Fibroblast of skin of right biceps (primary cell): ENCODE measurements at regions not wholly inside any gene's neighbourhood (a gene's known extent, or its start where the extent isn't known, plus 50 kb on each side); places are given as distances from the start of the nearest gene placed in this dataset.
A peak's percentile ranks its signal among the peaks of the same experiment; 100 is the strongest.
"Not testable (repeated sequence)": the region's sequence is repeated elsewhere in the genome, so short reads cannot be mapped to it uniquely, and the experiment has no call there.

Source experiments
- DNase-seq: peaks from one replicate; pipeline ENCODE4 v3.0.0-alpha.2; 2013

- DNase-seq = no peak
Observed at GRCh38 chr2:8498994-8499393, 182.9 kb upstream of the ID2 start.

- DNase-seq = no peak
Observed at GRCh38 chr2:8500124-8501054, 181.5 kb upstream of the ID2 start.

GRCh38 chr2:8501061-8501720, 180.7 kb upstream of the ID2 start:
- no peak for DNase-seq

GRCh38 chr2:8502316-8502715, 179.5 kb upstream of the ID2 start:
- no peak for DNase-seq

- no peak for DNase-seq
Observed at GRCh38 chr2:8505311-8505920, 176.4 kb upstream of the ID2 start.

GRCh38 chr2:8506746-8507145, 175.1 kb upstream of the ID2 start:
- DNase-seq = no peak

- DNase-seq = no peak
Observed at GRCh38 chr2:8508766-8509165, 173.1 kb upstream of the ID2 start.

- DNase-seq = no peak
Observed at GRCh38 chr2:8509621-8510020, 172.2 kb upstream of the ID2 start.

- not testable (repeated sequence) for DNase-seq
Observed at GRCh38 chr2:8510055-8510454, 171.8 kb upstream of the ID2 start.

GRCh38 chr2:8510519-8510918, 171.3 kb upstream of the ID2 start:
- peak; percentile 18 for DNase-seq

GRCh38 chr2:8511868-8512612, 169.8 kb upstream of the ID2 start:
- peak; percentile 73 for DNase-seq

- DNase-seq = no peak
Observed at GRCh38 chr2:8513601-8514273, 168.1 kb upstream of the ID2 start.

GRCh38 chr2:8514274-8514662, 167.6 kb upstream of the ID2 start:
- DNase-seq = no peak

GRCh38 chr2:8514796-8515758, 166.8 kb upstream of the ID2 start:
- no peak for DNase-seq

GRCh38 chr2:8515864-8516533, 165.9 kb upstream of the ID2 start:
- DNase-seq = no peak

GRCh38 chr2:8517850-8518498, 163.9 kb upstream of the ID2 start:
- DNase-seq = no peak

GRCh38 chr2:8518979-8519668, 162.7 kb upstream of the ID2 start:
- no peak for DNase-seq

- peak; percentile 8 for DNase-seq
Observed at GRCh38 chr2:8520791-8521344, 161.0 kb upstream of the ID2 start.

GRCh38 chr2:8522687-8523086, 159.2 kb upstream of the ID2 start:
- DNase-seq = no peak
